Psoas muscle (tissue), 7 donors: ENCODE measurements at regions not wholly inside any gene's neighbourhood (a gene's known extent, or its start where the extent isn't known, plus 50 kb on each side); places are given as distances from the start of the nearest gene placed in this dataset.

Experiments
- ATAC-seq, 4 donors: fragments of 200-7000 bp; cut with Tn5 transposase; one replicate each; pipeline ENCODE4 v1.9.1; 2020; ENCODE audit warnings: moderate library complexity in 3 of 4, mild to moderate bottlenecking in 2 of 4
- DNase-seq, 2 donors: peaks; one replicate each; pipeline ENCODE4 v3.0.0-alpha.2; 2020
- H3K27ac ChIP-seq: fragments of 200-600 bp; one replicate; pipeline ENCODE4 v1.8.0; 2022
- H3K27me3 ChIP-seq, 3 donors: fragments of 200-600 bp in 1 of 3; one replicate each; pipeline versions ENCODE4 v1.6.1 to v1.8.0; 2013 to 2022; ENCODE audit warnings: low read length in 2 of 3, mild to moderate bottlenecking in 2 of 3, moderate library complexity in 1 of 3; ENCODE audit not compliant: insufficient read depth in 3 of 3
- H3K36me3 ChIP-seq, 2 donors: fragments of 200-600 bp in 1 of 2; one replicate each; pipeline versions ENCODE4 v1.6.1 to v1.8.0; 2013 to 2022; ENCODE audit warnings: low read depth in 1 of 2, mild to moderate bottlenecking in 1 of 2, moderate library complexity in 1 of 2; ENCODE audit not compliant: insufficient read depth in 1 of 2
- H3K4me1 ChIP-seq: fragments of 200-600 bp; one replicate; pipeline ENCODE4 v1.8.0; 2022
- H3K4me3 ChIP-seq: fragments of 200-600 bp; one replicate; pipeline ENCODE4 v1.8.0; 2022; ENCODE audit warnings: mild to moderate bottlenecking
- H3K9me3 ChIP-seq: fragments of 200-600 bp; one replicate; pipeline ENCODE4 v1.8.0; 2022
- WGBS, 3 donors: extraction: QIAGEN DNeasy Blood & Tissue Kit; methylation state at CpG; one replicate each; pipeline versions ENCODE4 v1.1.6 to v1.1.7; 2013; 5-methylcytosine and 5-hydroxymethylcytosine counted together
- intact Hi-C, 2 donors: fragments of 100-400 bp; cut with DNase I; formaldehyde crosslinking; loops; one replicate each; pipeline versions ENCODE4 v1.11.0 to v1.14.2; 2022
- TF ChIP-seq, protein P1 (sequence below): fragments of 200-600 bp; IDR thresholded peaks from one replicate; pipeline ENCODE4 v1.8.0; 2022; ENCODE audit warnings: antibody characterized with exemption
- donor health status: healthy with polysubstance abuse.
- donor health status: DM: no; HTN: no; CAD: no; lungs with moderate emphysema.
- donor health status: Bipolar disorder and iron deficiency.
- donor health status: healthy.
- donor health status: DM: yes; HTN: yes; CAD: no.
- donor health status: DM: no; HTN: no; CAD: no.
- donor health status: DM: yes; HTN: yes; CAD: no.

DNA sequence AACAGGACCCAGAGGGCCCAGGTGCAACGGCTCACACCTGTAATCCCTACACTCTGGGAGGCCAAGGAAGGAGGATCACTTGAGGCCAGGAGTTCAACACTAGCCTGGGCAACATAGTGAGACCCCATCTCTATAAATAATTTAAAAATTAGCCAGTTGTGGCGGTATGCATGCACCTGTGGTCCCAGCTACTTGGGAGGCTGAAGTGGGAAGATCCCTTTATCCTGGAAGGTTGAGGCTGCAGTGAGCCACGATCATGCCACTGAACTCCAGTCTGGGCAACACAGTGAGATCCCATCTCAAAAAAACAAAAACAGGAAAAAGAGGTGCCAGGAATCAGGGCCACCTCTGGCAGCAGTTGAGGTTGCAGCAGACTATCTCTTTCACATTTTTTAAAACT, 85.7 kb upstream of the NUDT7 start:
- Histone ChIP-seq H3K4me1 (no peaks in the 10 kb centered on the region), H3K9me3 (no peaks in the 10 kb centered on the region), H3K27ac (no peak overlapping the region), H3K27me3 (no peaks in the 10 kb centered on the region), H3K4me3 (no peak overlapping the region), H3K36me3 (no peaks in the 10 kb centered on the region)
- intact Hi-C loops, result no loop called here
- TF ChIP-seq, protein P1, sequence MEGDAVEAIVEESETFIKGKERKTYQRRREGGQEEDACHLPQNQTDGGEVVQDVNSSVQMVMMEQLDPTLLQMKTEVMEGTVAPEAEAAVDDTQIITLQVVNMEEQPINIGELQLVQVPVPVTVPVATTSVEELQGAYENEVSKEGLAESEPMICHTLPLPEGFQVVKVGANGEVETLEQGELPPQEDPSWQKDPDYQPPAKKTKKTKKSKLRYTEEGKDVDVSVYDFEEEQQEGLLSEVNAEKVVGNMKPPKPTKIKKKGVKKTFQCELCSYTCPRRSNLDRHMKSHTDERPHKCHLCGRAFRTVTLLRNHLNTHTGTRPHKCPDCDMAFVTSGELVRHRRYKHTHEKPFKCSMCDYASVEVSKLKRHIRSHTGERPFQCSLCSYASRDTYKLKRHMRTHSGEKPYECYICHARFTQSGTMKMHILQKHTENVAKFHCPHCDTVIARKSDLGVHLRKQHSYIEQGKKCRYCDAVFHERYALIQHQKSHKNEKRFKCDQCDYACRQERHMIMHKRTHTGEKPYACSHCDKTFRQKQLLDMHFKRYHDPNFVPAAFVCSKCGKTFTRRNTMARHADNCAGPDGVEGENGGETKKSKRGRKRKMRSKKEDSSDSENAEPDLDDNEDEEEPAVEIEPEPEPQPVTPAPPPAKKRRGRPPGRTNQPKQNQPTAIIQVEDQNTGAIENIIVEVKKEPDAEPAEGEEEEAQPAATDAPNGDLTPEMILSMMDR, result no peak
- WGBS, 3 donors, result 61 to 79% (median 71%) methylated on average over 3 of the region's 3 CpGs
- no peak for ATAC-seq
- DNase-seq, result no peak

DNA sequence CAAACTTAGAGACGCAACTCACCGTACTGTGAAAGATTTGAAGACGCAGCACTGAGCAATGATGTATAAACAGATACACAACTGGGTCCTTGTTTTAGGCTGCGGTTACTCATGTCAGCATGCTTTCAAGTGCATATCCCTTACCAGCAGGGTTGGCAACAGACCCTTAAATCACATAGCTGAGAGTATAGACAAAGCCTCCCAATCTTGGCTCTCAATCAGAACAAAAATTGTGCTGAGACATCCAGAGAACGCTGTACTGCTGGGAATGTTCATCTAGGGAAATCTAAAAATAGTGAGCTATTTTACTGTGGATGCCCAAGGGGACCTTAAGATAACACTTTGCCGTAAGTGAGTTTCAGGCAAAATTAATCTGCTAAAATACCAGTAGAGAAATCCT, 84.4 kb upstream of the NUDT7 start:
- Histone ChIP-seq H3K27ac (no peak overlapping the region), H3K9me3 (no peaks in the 10 kb centered on the region), H3K4me3 (no peak overlapping the region), H3K27me3 (no peaks in the 10 kb centered on the region), H3K36me3 (no peaks in the 10 kb centered on the region), H3K4me1 (no peaks in the 10 kb centered on the region)
- TF ChIP-seq, protein P1, result no peak
- 20 to 23% (median 21%) methylated on average over 6 of the region's 6 CpGs for WGBS, 3 donors
- intact Hi-C loops, result no loop called here
- ATAC-seq (no peak), DNase-seq (no peak)

DNA sequence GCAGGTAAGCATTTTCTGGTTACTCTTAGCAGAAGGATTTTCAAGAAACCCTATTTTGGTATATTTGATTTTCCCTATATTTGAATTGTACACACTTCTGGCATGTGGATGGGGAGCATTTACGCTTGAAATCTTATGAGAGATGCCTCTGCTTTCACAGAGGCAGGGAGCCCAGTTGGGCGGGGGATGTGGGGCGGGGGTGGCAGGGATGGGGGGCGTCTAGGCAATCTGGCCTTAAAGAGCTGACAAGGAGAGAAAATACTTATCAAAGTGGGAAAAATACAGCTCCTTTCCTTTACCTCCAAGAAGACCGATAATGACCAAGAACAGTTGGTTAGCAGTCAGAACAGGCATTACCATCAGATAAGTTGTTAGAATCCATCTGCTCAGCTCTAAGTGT, 79.1 kb upstream of the NUDT7 start:
- Histone ChIP-seq H3K9me3 (no peaks in the 10 kb centered on the region), H3K27ac (no peak overlapping the region), H3K4me3 (no peak overlapping the region), H3K4me1 (no peaks in the 10 kb centered on the region), H3K36me3 (no peaks in the 10 kb centered on the region), H3K27me3 (no peaks in the 10 kb centered on the region)
- intact Hi-C loops, result no loop called here
- ATAC-seq, result no peak
- no peak for DNase-seq
- TF ChIP-seq, protein P1, result no peak
- WGBS, 3 donors, result 58 to 77% (median 72%) methylated on average over 5 of the region's 5 CpGs

DNA sequence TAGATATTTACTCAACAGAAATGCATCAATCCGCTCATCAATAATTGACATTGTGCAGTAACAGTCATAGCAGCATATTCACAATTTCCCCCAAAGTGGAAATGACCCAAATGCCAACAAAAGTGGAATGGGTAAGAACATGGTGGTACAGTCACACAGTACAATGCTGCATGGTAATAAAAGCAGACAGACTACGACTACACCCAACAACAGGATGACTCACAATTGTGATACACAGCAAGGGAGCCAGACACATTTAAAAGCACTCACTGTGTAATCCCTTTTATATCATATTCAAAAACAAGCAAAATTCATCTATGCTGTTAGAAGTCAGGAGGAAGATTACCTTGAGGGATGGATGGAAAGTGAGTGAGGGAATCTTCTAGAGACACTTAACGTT, 76.5 kb upstream of the NUDT7 start:
- Histone ChIP-seq H3K9me3 (no peaks in the 10 kb centered on the region), H3K4me1 (no peaks in the 10 kb centered on the region), H3K4me3 (no peak overlapping the region), H3K27ac (no peak overlapping the region), H3K36me3 (no peaks in the 10 kb centered on the region), H3K27me3 (no peaks in the 10 kb centered on the region)
- intact Hi-C loops, result no loop called here
- DNase-seq (no peak), ATAC-seq (no peak)
- WGBS, 3 donors, result 77 to 80% (median 78%) methylated on average over 3 of the region's 3 CpGs
- TF ChIP-seq, protein P1, result no peak

DNA sequence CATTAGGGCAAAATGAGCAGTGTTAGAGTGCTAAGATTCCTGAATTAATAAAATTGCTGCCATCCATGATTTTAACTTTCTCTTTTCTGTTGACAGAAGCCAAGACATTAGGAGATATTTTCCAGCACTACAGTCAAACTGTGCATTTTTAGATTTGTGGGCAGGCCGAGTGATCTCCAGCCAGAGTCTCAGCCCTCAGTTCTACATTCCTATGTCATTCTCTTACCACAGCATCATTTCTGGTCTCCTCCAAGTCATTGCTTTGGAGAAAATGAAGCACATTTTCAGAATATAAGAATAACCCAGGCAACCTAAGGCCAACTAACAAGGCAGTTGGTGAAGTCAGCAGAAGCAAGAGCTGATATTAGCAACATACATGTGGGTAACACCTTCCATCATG, 74.6 kb upstream of the NUDT7 start:
- Histone ChIP-seq H3K4me1 (no peaks in the 10 kb centered on the region), H3K27ac (no peak overlapping the region), H3K27me3 (peaks cover 0 to 4% (median 0%) of the 10 kb centered on the region in 3 donors), H3K4me3 (no peak overlapping the region), H3K36me3 (no peaks in the 10 kb centered on the region), H3K9me3 (no peaks in the 10 kb centered on the region)
- DNase-seq, result no peak
- no peak for ATAC-seq
- intact Hi-C loops, result no loop called here
- 23 to 53% (median 26%) methylated on average over 1 of the region's 1 CpG for WGBS, 3 donors
- TF ChIP-seq, protein P1, result no peak
